ENCODE measurements at regions not wholly inside any gene's neighbourhood (a gene's known extent, or its start where the extent isn't known, plus 50 kb on each side); places are given as distances from the start of the nearest gene placed in this dataset.

DNA sequence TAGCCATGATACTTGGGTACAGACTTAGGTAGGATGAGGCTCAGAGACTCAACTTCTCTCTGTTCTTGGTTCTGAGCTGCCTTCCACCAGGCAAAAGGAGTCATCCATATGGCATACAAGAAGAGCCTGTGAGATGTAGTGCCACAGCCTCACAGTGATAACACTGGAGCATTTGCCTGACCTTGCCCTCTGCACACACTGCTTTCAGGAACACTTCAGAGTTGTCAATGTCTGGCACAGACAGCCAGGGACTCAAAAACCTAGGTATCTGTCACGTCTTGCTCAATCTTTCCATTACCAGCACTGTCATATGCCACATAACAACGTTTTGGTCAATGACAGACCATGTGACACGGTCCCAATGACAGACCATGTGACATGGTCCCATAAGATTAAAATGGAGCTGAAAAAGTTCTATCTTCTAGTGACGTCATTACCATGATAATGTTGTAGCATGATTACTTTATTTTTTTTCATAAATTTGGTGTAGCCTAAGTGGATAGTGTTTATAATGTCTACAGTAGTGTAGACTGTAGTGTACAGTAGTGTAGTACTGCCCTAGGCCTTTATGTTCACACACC lies 199.9 kb upstream of the CTTNBP2NL start:
- no peaks in the 10 kb centered on the region for H3K4me1 Mint-ChIP-seq
- 66% methylated on average over 4 of the region's 4 CpGs for WGBS (ENCODE audit: insufficient coverage)
- peaks cover 3 to 5% of the 10 kb centered on the region in 2 donors for H3K9me3 Mint-ChIP-seq
- DNase-seq: no peak
- no peaks in the 10 kb centered on the region for H3K4me1 ChIP-seq (ENCODE audit: control insufficient read depth, insufficient read depth, low read length)
- peaks cover 3 to 24% of the 10 kb centered on the region in 2 donors for H3K27me3 Mint-ChIP-seq (ENCODE audit: low read depth in 2 of 2)
- peaks cover 7% of the 10 kb centered on the region for H3K36me3 Mint-ChIP-seq
- intact Hi-C loops (cut with micrococcal nuclease): no loop called here
- H3K27ac Mint-ChIP-seq: no peak overlapping the region
- H3K9me3 ChIP-seq (ENCODE audit: control insufficient read depth, insufficient read depth, low read length): no peaks in the 10 kb centered on the region
- TF ChIP-seq, protein P1, sequence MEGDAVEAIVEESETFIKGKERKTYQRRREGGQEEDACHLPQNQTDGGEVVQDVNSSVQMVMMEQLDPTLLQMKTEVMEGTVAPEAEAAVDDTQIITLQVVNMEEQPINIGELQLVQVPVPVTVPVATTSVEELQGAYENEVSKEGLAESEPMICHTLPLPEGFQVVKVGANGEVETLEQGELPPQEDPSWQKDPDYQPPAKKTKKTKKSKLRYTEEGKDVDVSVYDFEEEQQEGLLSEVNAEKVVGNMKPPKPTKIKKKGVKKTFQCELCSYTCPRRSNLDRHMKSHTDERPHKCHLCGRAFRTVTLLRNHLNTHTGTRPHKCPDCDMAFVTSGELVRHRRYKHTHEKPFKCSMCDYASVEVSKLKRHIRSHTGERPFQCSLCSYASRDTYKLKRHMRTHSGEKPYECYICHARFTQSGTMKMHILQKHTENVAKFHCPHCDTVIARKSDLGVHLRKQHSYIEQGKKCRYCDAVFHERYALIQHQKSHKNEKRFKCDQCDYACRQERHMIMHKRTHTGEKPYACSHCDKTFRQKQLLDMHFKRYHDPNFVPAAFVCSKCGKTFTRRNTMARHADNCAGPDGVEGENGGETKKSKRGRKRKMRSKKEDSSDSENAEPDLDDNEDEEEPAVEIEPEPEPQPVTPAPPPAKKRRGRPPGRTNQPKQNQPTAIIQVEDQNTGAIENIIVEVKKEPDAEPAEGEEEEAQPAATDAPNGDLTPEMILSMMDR (IDR thresholded peaks at IDR 0.05): no peak
- H3K4me3 ChIP-seq (ENCODE audit: low read length): no peak overlapping the region
- no peak for ATAC-seq
- no peak overlapping the region for H3K27ac ChIP-seq (ENCODE audit: low read length)
- H3K36me3 ChIP-seq (ENCODE audit: control insufficient read depth, insufficient read depth, low read length): no peaks in the 10 kb centered on the region
- no peak overlapping the region for H3K4me3 Mint-ChIP-seq
- H3K27me3 ChIP-seq (ENCODE audit: control insufficient read depth, insufficient read depth, low read length): no peaks in the 10 kb centered on the region

DNA sequence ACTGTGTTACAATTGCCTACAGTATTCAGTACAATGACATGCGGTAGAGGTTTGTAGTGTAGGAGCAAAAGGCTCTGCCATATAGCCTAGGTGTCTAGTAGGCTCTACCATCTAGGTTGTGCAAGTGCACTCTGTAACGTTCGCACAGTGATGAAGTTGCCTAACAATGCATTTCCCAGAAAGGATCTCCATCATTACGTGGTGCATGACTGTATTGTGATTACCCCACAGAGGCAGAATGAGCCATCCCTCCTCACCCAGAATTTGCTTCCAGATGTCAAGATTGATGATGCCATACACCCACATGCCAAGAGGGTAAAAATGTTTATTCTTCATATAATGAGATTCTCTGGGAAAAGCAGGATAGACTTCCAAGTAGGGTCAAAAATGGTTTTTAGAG lies 199.3 kb upstream of the CTTNBP2NL start:
- Mint-ChIP-seq H3K4me1 (no peaks in the 10 kb centered on the region), H3K9me3 (peaks cover 3 to 5% of the 10 kb centered on the region in 2 donors), H3K27ac (no peak overlapping the region), H3K27me3 (ENCODE audit: low read depth in 2 of 2) (peaks cover 3 to 24% of the 10 kb centered on the region in 2 donors), H3K4me3 (no peak overlapping the region), H3K36me3 (peaks cover 7% of the 10 kb centered on the region)
- Histone ChIP-seq H3K27me3 (ENCODE audit: control insufficient read depth, insufficient read depth, low read length) (no peaks in the 10 kb centered on the region), H3K4me1 (ENCODE audit: control insufficient read depth, insufficient read depth, low read length) (no peaks in the 10 kb centered on the region), H3K4me3 (ENCODE audit: low read length) (no peak overlapping the region), H3K27ac (ENCODE audit: low read length) (no peak overlapping the region), H3K9me3 (ENCODE audit: control insufficient read depth, insufficient read depth, low read length) (no peaks in the 10 kb centered on the region), H3K36me3 (ENCODE audit: control insufficient read depth, insufficient read depth, low read length) (no peaks in the 10 kb centered on the region)
- DNase-seq (no peak), ATAC-seq (no peak)
- whole genome bisulfite sequencing (ENCODE audit: insufficient coverage): 83% methylated on average over 4 of the region's 4 CpGs
- TF ChIP-seq, protein P1 (IDR thresholded peaks at IDR 0.05): no peak
- intact Hi-C loops (cut with micrococcal nuclease): no loop called here

DNA sequence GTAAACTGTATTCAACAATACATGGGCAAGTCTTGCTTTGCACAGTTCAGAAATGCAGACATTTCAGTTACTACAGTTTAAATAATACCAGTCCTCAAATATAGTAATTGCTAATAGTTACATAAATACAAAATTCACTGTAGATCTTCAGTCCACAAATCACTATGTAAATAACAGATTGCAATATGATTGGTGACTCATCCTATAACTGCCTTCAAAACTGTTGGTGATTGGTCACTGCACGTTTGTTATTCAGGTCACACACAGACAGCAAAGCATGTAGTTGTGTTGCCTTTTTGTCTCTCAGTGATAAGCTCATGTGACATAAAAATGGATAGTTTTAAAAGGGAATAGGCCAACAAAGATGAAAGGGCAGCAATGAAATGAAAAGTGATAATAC lies 186.5 kb upstream of the CTTNBP2NL start:
- 48% methylated on average over 1 of the region's 1 CpG for WGBS (ENCODE audit: insufficient coverage)
- DNase-seq: no peak
- no peaks in the 10 kb centered on the region for H3K36me3 Mint-ChIP-seq
- intact Hi-C loops (cut with micrococcal nuclease): no loop called here
- Histone ChIP-seq H3K4me3 (ENCODE audit: low read length) (no peak overlapping the region), H3K27me3 (ENCODE audit: control insufficient read depth, insufficient read depth, low read length) (no peaks in the 10 kb centered on the region), H3K4me1 (ENCODE audit: control insufficient read depth, insufficient read depth, low read length) (no peaks in the 10 kb centered on the region), H3K27ac (ENCODE audit: low read length) (no peak overlapping the region), H3K9me3 (ENCODE audit: control insufficient read depth, insufficient read depth, low read length) (no peaks in the 10 kb centered on the region), H3K36me3 (ENCODE audit: control insufficient read depth, insufficient read depth, low read length) (no peaks in the 10 kb centered on the region)
- H3K4me1 Mint-ChIP-seq: no peaks in the 10 kb centered on the region
- H3K4me3 Mint-ChIP-seq: no peak overlapping the region
- ATAC-seq: no peak
- peaks cover 2 to 3% of the 10 kb centered on the region in 2 donors for H3K9me3 Mint-ChIP-seq
- no peak overlapping the region for H3K27ac Mint-ChIP-seq
- H3K27me3 Mint-ChIP-seq (ENCODE audit: low read depth in 2 of 2): peaks cover 7 to 17% of the 10 kb centered on the region in 2 donors
- TF ChIP-seq, protein P1 (IDR thresholded peaks at IDR 0.05): no peak

DNA sequence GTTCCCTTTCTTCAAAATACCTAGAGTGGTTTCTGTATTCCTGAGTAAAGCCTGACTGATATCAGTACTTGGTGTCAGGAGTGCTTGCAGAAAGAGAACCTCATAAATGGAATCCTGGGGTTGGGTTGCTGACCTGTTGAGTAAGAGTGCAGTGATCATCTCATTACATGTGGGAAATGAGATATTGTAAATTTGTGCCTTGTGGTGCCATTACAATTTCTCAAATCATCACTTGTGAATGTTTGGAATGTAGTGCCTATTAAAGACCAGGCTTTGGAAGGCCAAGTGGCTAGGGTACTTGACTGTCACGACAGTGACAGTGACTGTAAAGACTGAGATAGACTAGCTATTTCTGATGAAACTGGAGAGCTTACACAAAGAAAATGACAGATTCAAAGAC lies 176.7 kb upstream of the CTTNBP2NL start:
- H3K4me3 ChIP-seq (ENCODE audit: low read length): no peak overlapping the region
- H3K9me3 ChIP-seq (ENCODE audit: control insufficient read depth, insufficient read depth, low read length): no peaks in the 10 kb centered on the region
- Mint-ChIP-seq H3K27me3 (ENCODE audit: low read depth in 2 of 2) (peaks cover 0 to 6% of the 10 kb centered on the region in 2 donors), H3K4me1 (no peaks in the 10 kb centered on the region), H3K4me3 (no peak overlapping the region), H3K36me3 (no peaks in the 10 kb centered on the region), H3K27ac (no peak overlapping the region), H3K9me3 (peaks cover 5% of the 10 kb centered on the region in 2 donors)
- no peaks in the 10 kb centered on the region for H3K27me3 ChIP-seq (ENCODE audit: control insufficient read depth, insufficient read depth, low read length)
- DNase-seq: no peak
- 93% methylated on average over 1 of the region's 1 CpG for WGBS (ENCODE audit: insufficient coverage)
- H3K36me3 ChIP-seq (ENCODE audit: control insufficient read depth, insufficient read depth, low read length): no peaks in the 10 kb centered on the region
- no peaks in the 10 kb centered on the region for H3K4me1 ChIP-seq (ENCODE audit: control insufficient read depth, insufficient read depth, low read length)
- no peak for ATAC-seq
- TF ChIP-seq, protein P1 (IDR thresholded peaks at IDR 0.05): no peak
- H3K27ac ChIP-seq (ENCODE audit: low read length): no peak overlapping the region
- intact Hi-C loops (cut with micrococcal nuclease): no loop called here

Measured in natural killer cell (primary cell).